H9 (cell line): ENCODE measurements at regions not wholly inside any gene's neighbourhood (a gene's known extent, or its start where the extent isn't known, plus 50 kb on each side); places are given as distances from the start of the nearest gene placed in this dataset.

Experiments
- DNase-seq: peaks from one replicate; pipeline ENCODE4 v3.0.0-alpha.2; 2017
- H2AFZ ChIP-seq: one replicate; pipeline ENCODE4 v1.6.1; 2013; ENCODE audit warnings: mild to moderate bottlenecking, low read length, control low read depth, moderate library complexity
- H2AK5ac ChIP-seq: 2 replicates; pipeline ENCODE4 v1.6.1; 2013; ENCODE audit warnings: low read length, control low read depth, mixed read lengths; ENCODE audit not compliant: insufficient read length
- H2BK120ac ChIP-seq: one replicate; pipeline ENCODE4 v1.6.1; 2013; ENCODE audit warnings: low read depth, mild to moderate bottlenecking, low read length, control low read depth, inconsistent platforms; ENCODE audit not compliant: poor library complexity, severe bottlenecking
- H2BK12ac ChIP-seq: 2 replicates; pipeline ENCODE4 v1.6.1; 2013; ENCODE audit warnings: low read length, control low read depth, mixed read lengths, low read depth; ENCODE audit not compliant: insufficient read length
- H2BK15ac ChIP-seq: 2 replicates; pipeline ENCODE4 v1.6.1; 2013; ENCODE audit warnings: low read depth, low read length, control low read depth
- H2BK20ac ChIP-seq: one replicate; pipeline ENCODE4 v1.6.1; 2013; ENCODE audit warnings: low read depth, mild to moderate bottlenecking, low read length, control low read depth, inconsistent platforms; ENCODE audit not compliant: poor library complexity, severe bottlenecking
- H2BK5ac ChIP-seq: 2 replicates; pipeline ENCODE4 v1.6.1; 2013; ENCODE audit warnings: low read length, control low read depth, mixed read lengths; ENCODE audit not compliant: insufficient read length
- H3K14ac ChIP-seq: 2 replicates; pipeline ENCODE4 v1.6.1; 2013; ENCODE audit warnings: low read length, control low read depth; ENCODE audit not compliant: insufficient read depth
- H3K18ac ChIP-seq: 2 replicates; pipeline ENCODE4 v1.6.1; 2013; ENCODE audit warnings: low read depth, mild to moderate bottlenecking, mixed read lengths, low read length, control low read depth; ENCODE audit not compliant: insufficient read length
- H3K23ac ChIP-seq: 2 replicates; pipeline ENCODE4 v1.6.1; 2013; ENCODE audit warnings: low read length, control low read depth, mixed read lengths, low read depth; ENCODE audit not compliant: insufficient read length
- H3K23me2 ChIP-seq: 2 replicates; pipeline ENCODE4 v1.6.1; 2013; ENCODE audit warnings: low read depth, mild to moderate bottlenecking, mixed read lengths, low read length, control low read depth; ENCODE audit not compliant: insufficient read length, poor library complexity, severe bottlenecking
- H3K27ac ChIP-seq: 2 replicates; pipeline ENCODE4 v1.5.1; 2013; ENCODE audit warnings: low read length, control low read depth, mixed read lengths, low read depth; ENCODE audit not compliant: insufficient read length
- H3K27me3 ChIP-seq: 2 replicates; pipeline ENCODE4 v1.6.1; 2013; ENCODE audit warnings: low read length, control low read depth, inconsistent platforms; ENCODE audit not compliant: insufficient read depth
- H3K4ac ChIP-seq: 2 replicates; pipeline ENCODE4 v1.6.1; 2013; ENCODE audit warnings: low read depth, mild to moderate bottlenecking, control low read depth, inconsistent platforms, low read length, moderate library complexity
- H3K4me1 ChIP-seq: 2 replicates; pipeline ENCODE4 v1.6.1; 2013; ENCODE audit warnings: low read length, control low read depth, inconsistent platforms; ENCODE audit not compliant: insufficient read depth
- H3K4me2 ChIP-seq: 2 replicates; pipeline ENCODE4 v1.6.1; 2013; ENCODE audit warnings: low read length, control low read depth, mixed read lengths; ENCODE audit not compliant: insufficient read length, insufficient read depth
- H3K56ac ChIP-seq: 2 replicates; pipeline ENCODE4 v1.6.1; 2013; ENCODE audit warnings: low read depth, mild to moderate bottlenecking, mixed read lengths, low read length, control low read depth; ENCODE audit not compliant: insufficient read length
- H3K79me1 ChIP-seq: 2 replicates; pipeline ENCODE4 v1.6.1; 2013; ENCODE audit warnings: low read depth, mild to moderate bottlenecking, moderate library complexity, low read length, control low read depth, inconsistent platforms; ENCODE audit not compliant: insufficient read depth, poor library complexity, severe bottlenecking
- H3K79me2 ChIP-seq: 2 replicates; pipeline ENCODE4 v1.6.1; 2013; ENCODE audit warnings: low read length, control low read depth, inconsistent platforms; ENCODE audit not compliant: insufficient read depth
- H3K9ac ChIP-seq: 2 replicates; pipeline ENCODE4 v1.6.1; 2013; ENCODE audit warnings: low read length, control low read depth, mixed read lengths; ENCODE audit not compliant: insufficient read length; ENCODE audit errors: extremely low read depth
- H3K9me3 ChIP-seq: one replicate; pipeline ENCODE4 v1.6.1; 2013; ENCODE audit warnings: low read depth, low read length, inconsistent platforms; ENCODE audit not compliant: control insufficient read depth
- H3T11ph ChIP-seq: one replicate; pipeline ENCODE4 v1.6.1; 2013; ENCODE audit warnings: mild to moderate bottlenecking, low read length, control low read depth, inconsistent platforms
- H4K20me1 ChIP-seq: one replicate; pipeline ENCODE4 v1.6.1; 2013; ENCODE audit not compliant: control insufficient read depth, insufficient read length, insufficient read depth
- H4K5ac ChIP-seq: 2 replicates; pipeline ENCODE4 v1.6.1; 2013; ENCODE audit warnings: low read depth, mild to moderate bottlenecking, mixed read lengths, low read length, control low read depth; ENCODE audit not compliant: insufficient read length
- H4K8ac ChIP-seq: replicated peaks from 2 replicates; pipeline ENCODE4 v1.6.1; 2013; ENCODE audit warnings: low read length, control low read depth, mixed read lengths, low read depth; ENCODE audit not compliant: insufficient read length
- H4K91ac ChIP-seq: 2 replicates; pipeline ENCODE4 v1.6.1; 2013; ENCODE audit warnings: low read depth, mild to moderate bottlenecking, moderate library complexity, mixed read lengths, low read length, control low read depth; ENCODE audit not compliant: insufficient read length
- H3K27ac Mint-ChIP-seq, 3 experiments: 2 replicates in 2 of 3; 3 replicates in 1 of 3; pipeline ENCODE4 v1.8.0; 2020 to 2021; ENCODE audit warnings: mixed read lengths in 3 of 3, mild to moderate bottlenecking in 1 of 3, moderate library complexity in 1 of 3
- H3K27me3 Mint-ChIP-seq: 2 replicates; pipeline ENCODE4 v1.8.0; 2021; ENCODE audit warnings: low read depth, mild to moderate bottlenecking, moderate library complexity, mixed read lengths
- H3K36me3 Mint-ChIP-seq, 3 experiments: 2 replicates in 2 of 3; 3 replicates in 1 of 3; pipeline ENCODE4 v1.8.0; 2020 to 2021; ENCODE audit warnings: low read depth in 3 of 3, mixed read lengths in 3 of 3; ENCODE audit not compliant: insufficient read depth in 1 of 3
- H3K4me1 Mint-ChIP-seq, 2 experiments: 2 replicates each; pipeline ENCODE4 v1.8.0; 2020; ENCODE audit warnings: mixed read lengths in 2 of 2
- H3K4me3 Mint-ChIP-seq, 2 experiments: 2 replicates in 1 of 2; 3 replicates in 1 of 2; pipeline ENCODE4 v1.8.0; 2020 to 2021; ENCODE audit warnings: mild to moderate bottlenecking in 2 of 2, mixed read lengths in 2 of 2, moderate library complexity in 1 of 2
- H3K9me3 Mint-ChIP-seq, 2 experiments: 2 replicates in 1 of 2; 3 replicates in 1 of 2; pipeline ENCODE4 v1.8.0; 2020; ENCODE audit warnings: mild to moderate bottlenecking in 2 of 2, mixed read lengths in 2 of 2, moderate library complexity in 1 of 2
- CTCF ChIP-seq: fragments of 200-600 bp; sonication (generic); conservative IDR thresholded peaks from 3 replicates; pipeline ENCODE4 v1.8.0; 2021; ENCODE audit warnings: antibody characterized with exemption, mild to moderate bottlenecking
- WGBS: extraction: QIAGEN DNeasy Blood & Tissue Kit; methylation state at CpG from one replicate; pipeline ENCODE4 v1.1.7; 2013; ENCODE audit warnings: missing lambda C conversion rate, low lambda C conversion rate, mixed read lengths; ENCODE audit not compliant: insufficient read length; ENCODE audit errors: extremely low coverage; 5-methylcytosine and 5-hydroxymethylcytosine counted together

- TF ChIP-seq CTCF = no peak
- H3K9ac ChIP-seq = no peak overlapping the region
- H4K20me1 ChIP-seq = no peaks in the 10 kb centered on the region
- H2AK5ac ChIP-seq = no peak overlapping the region
- Mint-ChIP-seq H3K27me3 (no peaks in the 10 kb centered on the region), H3K4me3 (no peak overlapping the region), H3K36me3 (no peaks in the 10 kb centered on the region), H3K9me3 (no peaks in the 10 kb centered on the region), H3K27ac (no peak overlapping the region), H3K4me1 (no peaks in the 10 kb centered on the region)
- no peak overlapping the region for H4K5ac ChIP-seq
- H3T11ph ChIP-seq = no peak overlapping the region
- no peaks in the 10 kb centered on the region for H3K23me2 ChIP-seq
- no peak overlapping the region for H3K27ac ChIP-seq
- H3K14ac ChIP-seq = no peak overlapping the region
- no peak overlapping the region for H4K8ac ChIP-seq
- DNase-seq = no peak
- no peak overlapping the region for H2AFZ ChIP-seq
- H2BK5ac ChIP-seq = no peak overlapping the region
- no peak overlapping the region for H2BK120ac ChIP-seq
- H3K4me1 ChIP-seq = no peaks in the 10 kb centered on the region
- H3K18ac ChIP-seq = no peak overlapping the region
- no peaks in the 10 kb centered on the region for H3K79me2 ChIP-seq
- no peak overlapping the region for H2BK12ac ChIP-seq
- H3K27me3 ChIP-seq = no peaks in the 10 kb centered on the region
- no peak overlapping the region for H3K4me2 ChIP-seq
- no peak overlapping the region for H3K4ac ChIP-seq
- H3K9me3 ChIP-seq = no peaks in the 10 kb centered on the region
- no peak overlapping the region for H3K23ac ChIP-seq
- H3K79me1 ChIP-seq = no peaks in the 10 kb centered on the region
- H3K56ac ChIP-seq = no peak overlapping the region
- H2BK15ac ChIP-seq = no peak overlapping the region
- WGBS = no CpG with 5 or more reads among the region's 4 CpGs
- no peak overlapping the region for H2BK20ac ChIP-seq
- H4K91ac ChIP-seq = no peak overlapping the region
Measured at GRCh38 chr7:125516194-125516593, 586.6 kb upstream of the POT1 start.
